Fibroblast of skin of back (primary cell): ENCODE measurements at regions not wholly inside any gene's neighbourhood (a gene's known extent, or its start where the extent isn't known, plus 50 kb on each side); places are given as distances from the start of the nearest gene placed in this dataset.
"Not testable (repeated sequence)": the region's sequence is repeated elsewhere in the genome, so short reads cannot be mapped to it uniquely, and the experiment has no call there.

Experiments used
- DNase-seq: peaks from one replicate; pipeline ENCODE4 v3.0.0-alpha.2; 2013

DNA sequence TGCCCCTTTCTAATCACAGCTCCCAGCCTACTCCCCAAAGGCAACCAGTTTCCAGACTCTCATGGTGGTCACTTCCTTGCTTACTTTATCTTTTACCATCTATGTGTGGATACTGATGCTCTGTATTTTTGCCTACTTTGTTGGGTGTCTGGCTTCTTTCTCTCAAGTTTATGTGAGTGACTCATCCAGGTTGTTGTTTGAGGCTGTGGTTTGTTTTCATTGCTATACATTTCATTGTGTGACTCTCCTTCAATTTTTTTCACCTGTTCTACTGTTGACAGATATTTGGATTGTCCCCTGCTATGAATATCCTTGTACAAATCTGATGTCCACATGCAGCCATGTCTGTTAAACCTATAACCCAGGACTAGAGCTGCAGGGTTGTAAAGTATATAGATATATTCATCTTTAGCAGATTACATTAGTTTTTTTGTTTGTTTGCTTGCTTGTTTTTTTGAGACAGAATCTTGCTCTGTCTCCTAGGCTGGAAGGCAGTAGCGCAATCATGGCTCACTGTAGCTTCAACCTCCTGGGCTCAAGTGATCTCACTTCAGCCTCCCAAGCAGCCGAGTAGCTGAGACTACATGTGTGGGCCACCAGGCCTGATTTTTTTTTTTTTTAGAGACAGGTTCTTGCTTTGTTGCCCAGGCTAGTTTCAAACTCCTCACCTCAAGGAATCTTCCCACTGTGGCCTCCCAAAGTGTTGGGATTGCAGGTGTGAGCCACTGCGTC, 72.9 kb upstream of the EEF1E1 start:
- no peak for DNase-seq

- DNase-seq: no peak
These were observed 72.2 kb upstream of the EEF1E1 start for GRCh38 chr6:8174571-8174970.

GRCh38 chr6:8172530-8172929, 70.2 kb upstream of the EEF1E1 start:
- no peak for DNase-seq

DNA sequence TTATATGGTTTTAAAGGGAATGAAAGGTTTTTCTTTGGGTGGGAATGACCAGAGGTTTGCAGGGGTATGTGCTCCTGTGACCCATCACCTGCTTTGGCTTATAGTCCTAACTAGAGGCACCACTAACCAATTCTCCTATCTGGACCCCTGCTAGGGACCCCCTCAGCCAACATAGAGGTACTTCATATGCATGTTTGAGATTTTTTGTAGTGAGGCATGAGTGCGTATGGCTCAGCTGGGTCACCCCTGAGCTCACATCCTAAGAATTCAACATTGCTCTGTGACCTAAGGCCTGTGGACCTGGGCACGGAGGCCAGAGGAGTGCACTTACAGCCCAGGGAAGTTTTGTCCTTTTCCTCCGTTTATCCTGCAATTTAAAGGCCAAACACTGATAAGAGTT, 68.4 kb upstream of the EEF1E1 start:
- no peak for DNase-seq

GRCh38 chr6:8170245-8170644, 67.9 kb upstream of the EEF1E1 start:
- DNase-seq: no peak

- no peak for DNase-seq
These were observed 63.8 kb upstream of the EEF1E1 start for GRCh38 chr6:8166156-8166555.

GRCh38 chr6:8165008-8165407, 62.7 kb upstream of the EEF1E1 start:
- DNase-seq: not testable (repeated sequence)

DNA sequence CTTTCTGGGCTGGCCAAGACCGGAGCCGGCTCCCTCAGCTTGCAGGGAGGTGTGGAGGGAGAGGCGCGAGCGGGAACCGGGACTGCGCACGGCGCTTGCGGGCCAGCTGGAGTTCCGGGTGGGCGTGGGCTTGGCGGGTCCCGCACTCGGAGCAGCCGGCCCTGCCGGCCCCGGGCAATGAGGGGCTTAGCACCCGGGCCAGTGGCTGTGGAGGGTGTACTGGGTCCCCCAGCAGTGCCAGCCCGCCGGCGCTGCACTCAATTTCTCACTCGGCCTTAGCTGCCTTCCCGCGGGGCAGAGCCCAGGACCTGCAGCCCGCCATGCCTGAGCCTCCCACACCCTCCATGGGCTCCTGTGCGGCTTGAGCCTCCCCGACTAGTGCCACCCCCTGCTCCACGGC, 61.9 kb upstream of the EEF1E1 start:
- not testable (repeated sequence) for DNase-seq

DNA sequence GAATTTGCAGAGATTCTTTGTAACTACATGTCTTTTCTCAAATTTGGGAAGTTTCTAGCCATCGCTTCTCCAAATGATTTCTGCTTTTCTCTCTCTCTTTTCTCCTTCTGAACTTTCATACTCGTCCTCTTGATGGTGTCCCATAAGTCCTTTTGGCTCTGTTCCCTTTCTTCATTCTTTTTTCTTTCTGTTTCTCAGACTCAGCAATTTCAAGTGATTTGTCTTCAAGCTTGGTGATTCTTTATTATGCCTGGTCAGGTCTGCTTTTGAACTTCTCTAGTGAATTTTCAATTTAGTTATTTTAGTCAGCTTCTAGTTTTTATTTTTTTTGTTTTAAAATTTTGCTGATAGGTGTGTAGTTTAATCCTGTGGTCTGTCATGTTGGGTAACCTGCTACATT, 57.6 kb upstream of the EEF1E1 start:
- no peak for DNase-seq

DNA sequence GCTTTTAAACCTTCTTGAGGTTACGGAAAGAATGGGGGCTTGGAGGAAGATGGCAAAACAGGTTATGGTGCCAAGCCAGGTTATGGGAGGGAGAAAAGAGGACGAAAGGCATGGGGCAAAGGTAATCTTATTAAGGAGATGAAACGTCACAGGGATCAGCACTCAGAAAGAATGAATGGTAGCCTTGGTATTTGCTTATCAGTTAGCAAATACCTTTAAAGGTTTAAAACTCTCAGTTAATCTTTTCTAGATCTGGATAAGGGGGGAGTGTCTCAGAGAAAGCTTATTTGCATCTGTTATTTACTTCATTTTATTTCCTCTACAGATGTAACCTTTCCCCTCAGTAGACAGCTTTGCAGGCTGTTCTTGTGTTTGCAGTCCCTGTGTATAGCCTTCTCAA, 55.5 kb upstream of the EEF1E1 start:
- DNase-seq: no peak

DNA sequence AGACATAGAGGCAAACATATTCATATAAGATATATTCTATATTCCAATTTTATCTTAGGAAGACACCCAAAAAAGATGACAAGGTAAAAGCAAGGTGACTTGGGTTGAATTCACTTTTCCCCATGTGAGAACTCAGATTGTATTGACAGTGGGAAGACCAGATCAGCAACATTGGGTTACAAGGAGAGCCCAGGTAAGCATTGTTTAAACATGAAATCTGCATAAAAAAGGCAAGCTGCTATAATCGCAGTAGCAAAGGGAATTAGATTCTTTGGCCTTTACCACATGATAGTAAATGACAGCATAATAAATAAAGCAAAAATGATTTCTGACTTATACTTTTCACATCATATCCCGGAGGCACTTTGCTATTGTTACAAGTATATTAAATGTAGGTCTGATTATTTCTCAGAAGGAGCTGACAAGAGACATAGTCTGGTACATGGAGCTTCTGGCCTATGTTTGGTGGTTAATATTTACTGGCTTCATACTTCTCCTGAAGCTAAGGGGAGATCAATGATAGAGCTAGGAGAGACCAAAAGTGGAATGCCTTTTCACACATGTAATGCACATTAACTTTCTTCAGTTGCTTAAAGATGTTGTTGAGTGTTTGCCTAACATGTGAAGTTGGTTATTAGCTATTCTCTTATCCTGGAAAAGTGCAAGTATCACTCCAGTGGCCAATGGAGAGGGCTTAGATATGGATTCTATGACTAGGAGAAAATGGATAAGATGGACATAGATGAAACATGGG, 53.1 kb upstream of the EEF1E1 start:
- DNase-seq: no peak
